Skeletal muscle tissue (tissue), 3 donors: ENCODE measurements at regions not wholly inside any gene's neighbourhood (a gene's known extent, or its start where the extent isn't known, plus 50 kb on each side); places are given as distances from the start of the nearest gene placed in this dataset.

Experiments
- H3K27ac ChIP-seq: one replicate; pipeline ENCODE4 v1.7.0; 2013; ENCODE audit warnings: mild to moderate bottlenecking, low read depth, low read length, inconsistent platforms
- H3K27me3 ChIP-seq, 3 donors: one replicate each; pipeline ENCODE4 v1.7.0; 2013; ENCODE audit warnings: low read length in 3 of 3; ENCODE audit not compliant: control insufficient read depth in 3 of 3, insufficient read depth in 3 of 3
- H3K36me3 ChIP-seq, 3 donors: one replicate each; pipeline ENCODE4 v1.7.0; 2013; ENCODE audit warnings: low read length in 3 of 3; ENCODE audit not compliant: control insufficient read depth in 3 of 3, insufficient read depth in 3 of 3
- H3K4me1 ChIP-seq, 3 donors: one replicate each; pipeline ENCODE4 v1.7.0; 2013; ENCODE audit warnings: low read length in 3 of 3, mild to moderate bottlenecking in 3 of 3; ENCODE audit not compliant: control insufficient read depth in 3 of 3, insufficient read depth in 3 of 3
- H3K4me3 ChIP-seq, 3 donors: one replicate each; pipeline ENCODE4 v1.7.0; 2013; ENCODE audit warnings: low read length in 3 of 3
- H3K9ac ChIP-seq, 3 donors: one replicate each; pipeline ENCODE4 v1.7.0; 2013; ENCODE audit warnings: low read length in 3 of 3, mild to moderate bottlenecking in 3 of 3, moderate library complexity in 2 of 3, low read depth in 1 of 3
- H3K9me3 ChIP-seq, 3 donors: one replicate each; pipeline ENCODE4 v1.7.0; 2013; ENCODE audit warnings: low read length in 3 of 3; ENCODE audit not compliant: control insufficient read depth in 3 of 3
- donor health status: Osteomylitis.

DNA sequence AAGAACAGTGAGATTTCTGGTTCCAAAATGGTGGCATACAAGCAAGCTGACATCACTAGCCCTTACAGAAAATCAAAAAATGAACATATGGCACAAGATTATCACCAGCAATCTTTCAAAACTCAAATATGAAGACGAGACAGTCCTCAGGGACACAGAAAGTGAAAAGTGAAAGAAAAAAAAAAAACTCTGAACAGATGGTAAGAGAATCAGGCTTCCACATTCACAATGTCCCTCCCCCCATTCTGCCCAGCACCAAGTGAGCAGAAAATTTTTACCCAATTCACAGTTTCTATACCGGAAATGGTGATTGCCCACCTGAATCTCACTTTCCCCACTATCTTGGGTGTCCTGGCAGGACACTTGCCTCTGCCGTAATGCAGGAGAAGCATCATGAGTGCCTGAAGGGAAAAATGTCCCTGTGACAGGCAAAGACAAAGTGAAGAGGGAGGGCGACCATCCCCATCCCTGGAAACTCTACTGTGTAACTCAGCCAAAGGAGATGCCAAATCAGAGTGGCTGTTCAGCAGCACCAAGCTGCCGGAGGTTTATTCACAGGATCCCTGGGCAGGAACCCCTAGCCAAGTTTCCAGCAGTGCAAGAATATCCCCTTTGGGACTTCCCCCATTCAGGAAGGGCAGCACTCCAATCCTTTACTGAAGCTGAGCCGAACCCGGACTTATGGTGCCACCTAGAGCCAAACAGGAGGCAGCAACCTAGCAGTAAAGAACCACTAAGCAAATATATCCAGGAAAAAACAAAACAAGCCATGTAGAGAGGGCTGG is 312.2 kb downstream of the LRATD1 start:
- H3K27me3 ChIP-seq = no peaks in the 10 kb centered on the region
- H3K9ac ChIP-seq = no peak overlapping the region
- H3K36me3 ChIP-seq = no peaks in the 10 kb centered on the region
- H3K9me3 ChIP-seq = peaks cover 0 to 3% (median 0%) of the 10 kb centered on the region in 3 donors
- H3K4me3 ChIP-seq = no peak overlapping the region
- H3K4me1 ChIP-seq = no peaks in the 10 kb centered on the region
- H3K27ac ChIP-seq = no peak overlapping the region

GRCh38 chr2:14951569-14952285 is 319.2 kb downstream of the LRATD1 start:
- no peaks in the 10 kb centered on the region for H3K27me3 ChIP-seq
- H3K4me1 ChIP-seq = no peaks in the 10 kb centered on the region
- no peak overlapping the region for H3K4me3 ChIP-seq

DNA sequence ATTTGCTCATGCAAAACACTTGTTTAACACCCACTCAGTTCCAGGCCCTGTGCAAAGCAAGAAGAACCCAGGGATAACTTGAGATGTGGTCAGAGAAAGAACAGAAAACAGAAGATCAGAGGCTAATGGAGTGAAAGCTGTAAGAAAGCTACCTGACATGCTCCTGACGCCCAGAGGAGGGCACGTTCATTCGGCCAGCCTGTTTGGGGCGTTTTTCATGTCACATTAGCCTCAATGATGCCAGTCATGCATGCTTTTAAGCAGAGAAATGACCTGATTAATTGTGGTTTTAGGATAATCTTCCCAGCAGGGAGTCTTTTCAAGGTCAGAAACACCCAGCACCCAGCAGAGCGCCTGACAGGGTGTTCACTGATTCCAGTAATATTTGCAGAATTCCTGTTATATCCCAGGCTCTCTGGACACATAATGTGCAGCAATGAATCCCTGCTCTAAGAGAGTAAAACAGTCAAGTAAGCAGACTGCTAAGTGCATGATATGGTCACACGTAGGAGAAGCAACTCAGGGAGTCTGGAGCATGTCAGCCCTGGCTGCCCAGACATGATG is 320.0 kb downstream of the LRATD1 start:
- no peaks in the 10 kb centered on the region for H3K36me3 ChIP-seq
- no peaks in the 10 kb centered on the region for H3K4me1 ChIP-seq
- no peaks in the 10 kb centered on the region for H3K27me3 ChIP-seq
- H3K9ac ChIP-seq = no peak overlapping the region
- no peak overlapping the region for H3K4me3 ChIP-seq
- H3K27ac ChIP-seq = no peak overlapping the region
- no peaks in the 10 kb centered on the region for H3K9me3 ChIP-seq

More at GRCh38 chr2:14951569-14952285, 319.2 kb downstream of the LRATD1 start:
- Histone ChIP-seq H3K9ac (no peak overlapping the region), H3K36me3 (no peaks in the 10 kb centered on the region), H3K27ac (no peak overlapping the region), H3K9me3 (no peaks in the 10 kb centered on the region)

DNA sequence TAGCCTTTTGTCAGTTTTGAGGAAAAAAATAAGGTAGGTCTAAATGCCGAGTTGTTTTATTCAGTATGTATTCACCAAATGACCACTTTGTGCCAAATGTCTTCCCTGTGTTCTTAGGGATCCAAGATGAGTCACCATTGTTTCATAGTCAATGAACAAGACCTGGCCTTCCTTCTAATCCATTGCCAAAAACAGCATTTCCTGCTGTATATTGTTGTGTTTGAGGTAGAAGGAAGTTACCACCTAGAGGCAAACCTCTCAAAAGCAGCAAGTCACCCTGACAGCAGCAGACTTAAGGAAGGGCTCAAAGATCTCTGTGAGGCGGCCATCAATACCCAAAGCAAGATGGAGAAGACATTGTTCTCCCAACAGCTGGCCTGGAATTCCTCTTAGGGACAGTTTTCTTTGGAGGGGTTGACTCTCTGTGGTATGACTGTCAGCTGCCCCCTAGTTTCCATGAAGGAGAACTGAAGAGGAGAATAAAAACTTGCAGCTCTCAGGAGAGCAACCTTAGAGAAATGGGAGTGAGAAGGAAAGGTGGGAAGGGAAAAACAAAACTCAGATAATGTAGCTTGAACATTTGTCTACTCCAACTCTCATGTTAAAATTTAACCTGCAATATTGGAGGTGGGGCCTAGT is 328.3 kb downstream of the LRATD1 start:
- no peak overlapping the region for H3K4me3 ChIP-seq
- H3K27me3 ChIP-seq = no peaks in the 10 kb centered on the region
- no peaks in the 10 kb centered on the region for H3K9me3 ChIP-seq
- no peaks in the 10 kb centered on the region for H3K36me3 ChIP-seq
- no peaks in the 10 kb centered on the region for H3K4me1 ChIP-seq
- no peak overlapping the region for H3K9ac ChIP-seq
- H3K27ac ChIP-seq = no peak overlapping the region

DNA sequence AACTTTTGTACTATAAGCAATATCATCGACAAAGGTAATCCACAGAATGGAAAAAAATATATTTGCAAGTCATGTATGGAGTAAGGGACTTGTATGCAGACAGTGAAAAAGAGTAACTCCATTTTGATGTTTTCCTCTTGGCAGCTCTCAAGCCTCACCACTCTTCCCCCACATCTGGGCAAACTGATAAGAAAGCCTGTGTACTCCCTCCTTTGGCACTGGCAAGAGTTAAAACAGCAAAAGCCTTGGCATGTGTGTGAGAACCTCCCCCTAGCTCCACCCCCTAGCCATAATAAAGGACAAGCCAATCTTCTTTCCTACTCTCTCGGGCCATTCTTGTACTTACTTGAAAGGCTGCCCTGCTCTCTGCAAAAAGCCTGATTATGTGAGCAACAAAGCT is 335.2 kb downstream of the LRATD1 start:
- Histone ChIP-seq H3K9ac (no peak overlapping the region), H3K4me1 (no peaks in the 10 kb centered on the region), H3K9me3 (no peaks in the 10 kb centered on the region), H3K4me3 (no peak overlapping the region), H3K27me3 (no peaks in the 10 kb centered on the region), H3K27ac (no peak overlapping the region), H3K36me3 (no peaks in the 10 kb centered on the region)

- no peak overlapping the region for H3K9ac ChIP-seq
- no peak overlapping the region for H3K27ac ChIP-seq
- no peaks in the 10 kb centered on the region for H3K9me3 ChIP-seq
- H3K4me1 ChIP-seq = no peaks in the 10 kb centered on the region
- H3K4me3 ChIP-seq = no peak overlapping the region
- H3K27me3 ChIP-seq = no peaks in the 10 kb centered on the region
- no peaks in the 10 kb centered on the region for H3K36me3 ChIP-seq
Observed at GRCh38 chr2:14975381-14975780, 342.9 kb downstream of the LRATD1 start.

GRCh38 chr2:14977021-14977420 is 344.5 kb downstream of the LRATD1 start:
- no peak overlapping the region for H3K4me3 ChIP-seq
- H3K36me3 ChIP-seq = no peaks in the 10 kb centered on the region
- no peak overlapping the region for H3K9ac ChIP-seq
- no peak overlapping the region for H3K27ac ChIP-seq
- no peaks in the 10 kb centered on the region for H3K4me1 ChIP-seq
- H3K27me3 ChIP-seq = no peaks in the 10 kb centered on the region
- H3K9me3 ChIP-seq = no peaks in the 10 kb centered on the region

GRCh38 chr2:14978845-14979244 is 346.3 kb downstream of the LRATD1 start:
- Histone ChIP-seq H3K4me3 (no peak overlapping the region), H3K9ac (no peak overlapping the region), H3K27me3 (no peaks in the 10 kb centered on the region), H3K9me3 (no peaks in the 10 kb centered on the region), H3K36me3 (no peaks in the 10 kb centered on the region), H3K4me1 (no peaks in the 10 kb centered on the region), H3K27ac (no peak overlapping the region)

GRCh38 chr2:14982790-14983189 is 350.3 kb downstream of the LRATD1 start:
- H3K36me3 ChIP-seq = no peaks in the 10 kb centered on the region
- H3K4me3 ChIP-seq = no peak overlapping the region
- H3K4me1 ChIP-seq = no peaks in the 10 kb centered on the region
- H3K27ac ChIP-seq = no peak overlapping the region
- H3K9ac ChIP-seq = no peak overlapping the region
- H3K27me3 ChIP-seq = no peaks in the 10 kb centered on the region
- H3K9me3 ChIP-seq = no peaks in the 10 kb centered on the region

DNA sequence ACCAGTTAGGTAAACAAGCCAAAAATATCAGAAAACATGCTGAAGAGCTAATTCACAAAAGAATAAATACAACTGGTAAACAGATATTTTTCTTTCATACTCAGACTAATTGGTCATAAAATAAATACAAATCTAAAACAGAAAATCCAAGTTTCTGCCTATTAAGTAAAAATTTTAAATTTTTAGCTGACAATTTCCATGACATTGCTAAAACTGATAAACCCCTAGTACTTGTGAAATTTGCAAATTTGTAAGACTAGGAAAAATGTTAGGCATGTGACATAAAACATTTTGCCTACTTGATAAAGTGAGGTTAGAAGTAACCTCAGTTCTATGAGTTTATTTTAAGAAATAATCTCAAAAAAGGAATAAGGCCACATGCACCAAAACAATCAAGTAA is 356.1 kb downstream of the LRATD1 start:
- Histone ChIP-seq H3K27me3 (no peaks in the 10 kb centered on the region), H3K9ac (no peak overlapping the region), H3K9me3 (no peaks in the 10 kb centered on the region), H3K4me3 (no peak overlapping the region), H3K4me1 (no peaks in the 10 kb centered on the region), H3K27ac (no peak overlapping the region), H3K36me3 (no peaks in the 10 kb centered on the region)
